Activated CD4-positive, alpha-beta T cell treated with anti-CD3 and anti-CD28 coated beads for 36 hours (primary cell): ENCODE measurements at regions not wholly inside any gene's neighbourhood (a gene's known extent, or its start where the extent isn't known, plus 50 kb on each side); places are given as distances from the start of the nearest gene placed in this dataset.
A peak's percentile ranks its signal among the peaks of the same experiment; 100 is the strongest.

Source experiments
- ATAC-seq: fragments of 200-7000 bp; cut with Tn5 transposase; one replicate; pipeline ENCODE4 v1.10.0; 2021; ENCODE audit warnings: mild to moderate bottlenecking, moderate library complexity
- CTCF ChIA-PET: fragments of 350-600 bp; sonication (Branson Sonifier 250); formaldehyde crosslinking; loops from one replicate; lab custom pipeline; 2021; ENCODE audit warnings: antibody characterized with exemption; lab: Charles Lee
- POLR2A ChIA-PET: fragments of 350-600 bp; sonication (Branson Sonifier 250); formaldehyde crosslinking; loops from one replicate; lab custom pipeline; 2021; ENCODE audit warnings: antibody characterized with exemption, inconsistent platforms; lab: Charles Lee
- DNase-seq: peaks from one replicate; pipeline ENCODE4 v3.0.0-alpha.2; 2020
- H3K27ac Mint-ChIP-seq: one replicate; pipeline ENCODE4 v1.8.0; 2021; ENCODE audit warnings: mixed read lengths
- H3K27me3 Mint-ChIP-seq: one replicate; pipeline ENCODE4 v1.8.0; 2021; ENCODE audit warnings: mixed read lengths
- H3K36me3 Mint-ChIP-seq: one replicate; pipeline ENCODE4 v1.8.0; 2021; ENCODE audit warnings: low read depth, mixed read lengths
- H3K4me1 Mint-ChIP-seq: one replicate; pipeline ENCODE4 v1.8.0; 2021; ENCODE audit warnings: mixed read lengths
- H3K4me3 Mint-ChIP-seq: one replicate; pipeline ENCODE4 v1.8.0; 2021; ENCODE audit warnings: mild to moderate bottlenecking, moderate library complexity, mixed read lengths
- H3K9me3 Mint-ChIP-seq: one replicate; pipeline ENCODE4 v1.8.0; 2021; ENCODE audit warnings: low read depth, mixed read lengths
- intact Hi-C, 2 experiments: fragments of 100-400 bp; cut with DNase I in 1 of 2; cut with micrococcal nuclease in 1 of 2; formaldehyde crosslinking; loops; one replicate each; pipeline versions ENCODE4 v1.14.2 to v1.15.1; 2022 to 2024; cut with DNase I, micrococcal nuclease

- no peak overlapping the region for H3K4me3 Mint-ChIP-seq
- intact Hi-C loops: no loop called here
- DNase-seq (no peak), ATAC-seq (peak; percentile 87)
- ChIA-PET CTCF (interaction anchor here (0.5 to 1.2 kb wide), 3 partner anchors 10 to 353 kb away, joined by 3 to 5 read pairs (median 3); no protein-coding TSS in a partner anchor), POLR2A (no interaction called here)
- no peak overlapping the region for H3K27ac Mint-ChIP-seq
- peaks cover 16% of the 10 kb centered on the region for H3K9me3 Mint-ChIP-seq
- H3K36me3 Mint-ChIP-seq: no peaks in the 10 kb centered on the region
- peaks cover 22% of the 10 kb centered on the region for H3K27me3 Mint-ChIP-seq
- H3K4me1 Mint-ChIP-seq: peaks cover 7% of the 10 kb centered on the region
Measured at GRCh38 chr9:27785714-27786100, 212.4 kb upstream of the C9orf72 start.

GRCh38 chr9:27787891-27788290 is 214.6 kb upstream of the C9orf72 start:
- ATAC-seq (no peak), DNase-seq (no peak)
- peaks cover 3% of the 10 kb centered on the region for H3K9me3 Mint-ChIP-seq
- H3K27me3 Mint-ChIP-seq: peaks cover 15% of the 10 kb centered on the region
- intact Hi-C loops: no loop called here
- H3K27ac Mint-ChIP-seq: no peak overlapping the region
- CTCF ChIA-PET: interaction anchor here (1.2 kb wide), 1 partner anchor 61 kb away, joined by 3 read pairs; no protein-coding TSS in a partner anchor
- H3K4me1 Mint-ChIP-seq: peaks cover 7% of the 10 kb centered on the region
- POLR2A ChIA-PET: no interaction called here
- H3K4me3 Mint-ChIP-seq: no peak overlapping the region
- H3K36me3 Mint-ChIP-seq: no peaks in the 10 kb centered on the region

GRCh38 chr9:27791311-27791710 is 218.0 kb upstream of the C9orf72 start:
- intact Hi-C loops: no loop called here
- DNase-seq (no peak), ATAC-seq (no peak)
- no peak overlapping the region for H3K27ac Mint-ChIP-seq
- H3K4me3 Mint-ChIP-seq: no peak overlapping the region
- H3K4me1 Mint-ChIP-seq: no peaks in the 10 kb centered on the region
- no peaks in the 10 kb centered on the region for H3K36me3 Mint-ChIP-seq
- peaks cover 6% of the 10 kb centered on the region for H3K27me3 Mint-ChIP-seq
- ChIA-PET CTCF (interaction anchor here (0.6 kb wide), 1 partner anchor 233 kb away, joined by 3 read pairs; no protein-coding TSS in a partner anchor), POLR2A (no interaction called here)
- H3K9me3 Mint-ChIP-seq: no peaks in the 10 kb centered on the region

- no peak overlapping the region for H3K27ac Mint-ChIP-seq
Measured at GRCh38 chr9:27792971-27793689, 219.8 kb upstream of the C9orf72 start.

GRCh38 chr9:27799326-27799725 is 226.0 kb upstream of the C9orf72 start:
- intact Hi-C loops: no loop called here
- ATAC-seq: no peak
- POLR2A ChIA-PET: no interaction called here

More at GRCh38 chr9:27792971-27793689, 219.8 kb upstream of the C9orf72 start:
- ATAC-seq (no peak), DNase-seq (no peak)
- POLR2A ChIA-PET: no interaction called here
- no peaks in the 10 kb centered on the region for H3K36me3 Mint-ChIP-seq
- no peak overlapping the region for H3K4me3 Mint-ChIP-seq
- intact Hi-C loops: no loop called here
- no peaks in the 10 kb centered on the region for H3K4me1 Mint-ChIP-seq
- H3K27me3 Mint-ChIP-seq: peaks cover 6% of the 10 kb centered on the region
- CTCF ChIA-PET: no interaction called here
- H3K9me3 Mint-ChIP-seq: peaks cover 3% of the 10 kb centered on the region

GRCh38 chr9:27800159-27800558 is 226.9 kb upstream of the C9orf72 start:
- POLR2A ChIA-PET: no interaction called here
- H3K4me3 Mint-ChIP-seq: no peak overlapping the region
- H3K27ac Mint-ChIP-seq: no peak overlapping the region
- ATAC-seq (no peak), DNase-seq (no peak)
- H3K36me3 Mint-ChIP-seq: no peaks in the 10 kb centered on the region
- H3K27me3 Mint-ChIP-seq: peaks cover 4% of the 10 kb centered on the region
- peaks cover 3% of the 10 kb centered on the region for H3K9me3 Mint-ChIP-seq
- H3K4me1 Mint-ChIP-seq: no peaks in the 10 kb centered on the region
- CTCF ChIA-PET: interaction anchor here (0.6 kb wide), 1 partner anchor 11 kb away, joined by 3 read pairs; no protein-coding TSS in a partner anchor
- intact Hi-C loops: no loop called here

More at GRCh38 chr9:27799326-27799725, 226.0 kb upstream of the C9orf72 start:
- Mint-ChIP-seq H3K4me3 (no peak overlapping the region), H3K27me3 (peaks cover 4% of the 10 kb centered on the region), H3K27ac (no peak overlapping the region), H3K9me3 (peaks cover 3% of the 10 kb centered on the region), H3K36me3 (no peaks in the 10 kb centered on the region), H3K4me1 (no peaks in the 10 kb centered on the region)
- no peak for DNase-seq
- CTCF ChIA-PET: no interaction called here

GRCh38 chr9:27800692-27801370 is 227.6 kb upstream of the C9orf72 start:
- intact Hi-C loops: no loop called here
- ChIA-PET CTCF (interaction anchor here (0.6 kb wide), 1 partner anchor 12 kb away, joined by 3 read pairs; no protein-coding TSS in a partner anchor), POLR2A (no interaction called here)
- no peaks in the 10 kb centered on the region for H3K36me3 Mint-ChIP-seq
- peaks cover 3% of the 10 kb centered on the region for H3K9me3 Mint-ChIP-seq
- DNase-seq (no peak), ATAC-seq (no peak)
- no peak overlapping the region for H3K27ac Mint-ChIP-seq
- no peak overlapping the region for H3K4me3 Mint-ChIP-seq
- no peaks in the 10 kb centered on the region for H3K4me1 Mint-ChIP-seq
- H3K27me3 Mint-ChIP-seq: peaks cover 4% of the 10 kb centered on the region

- H3K27me3 Mint-ChIP-seq: peaks cover 4% of the 10 kb centered on the region
- DNase-seq (no peak), ATAC-seq (no peak)
- peaks cover 2% of the 10 kb centered on the region for H3K9me3 Mint-ChIP-seq
- intact Hi-C loops: no loop called here
- POLR2A ChIA-PET: no interaction called here
- H3K36me3 Mint-ChIP-seq: no peaks in the 10 kb centered on the region
- no peak overlapping the region for H3K4me3 Mint-ChIP-seq
- CTCF ChIA-PET: no interaction called here
- H3K4me1 Mint-ChIP-seq: no peaks in the 10 kb centered on the region
- no peak overlapping the region for H3K27ac Mint-ChIP-seq
Measured at GRCh38 chr9:27801545-27801944, 228.3 kb upstream of the C9orf72 start.

GRCh38 chr9:27802418-27802817 is 229.1 kb upstream of the C9orf72 start:
- no peak overlapping the region for H3K4me3 Mint-ChIP-seq
- ATAC-seq (no peak), DNase-seq (no peak)
- intact Hi-C loops: no loop called here
- no peaks in the 10 kb centered on the region for H3K9me3 Mint-ChIP-seq
- CTCF ChIA-PET: no interaction called here
- H3K4me1 Mint-ChIP-seq: no peaks in the 10 kb centered on the region
- POLR2A ChIA-PET: no interaction called here
- no peak overlapping the region for H3K27ac Mint-ChIP-seq
- H3K36me3 Mint-ChIP-seq: no peaks in the 10 kb centered on the region
- peaks cover 2% of the 10 kb centered on the region for H3K27me3 Mint-ChIP-seq

- Mint-ChIP-seq H3K36me3 (no peaks in the 10 kb centered on the region), H3K27me3 (peaks cover 1% of the 10 kb centered on the region), H3K4me1 (no peaks in the 10 kb centered on the region), H3K4me3 (no peak overlapping the region), H3K27ac (no peak overlapping the region), H3K9me3 (no peaks in the 10 kb centered on the region)
- DNase-seq: no peak
- ATAC-seq: no peak
- ChIA-PET CTCF (interaction anchor here (0.6 kb wide), 1 partner anchor 88 kb away, joined by 3 read pairs; no protein-coding TSS in a partner anchor), POLR2A (no interaction called here)
- intact Hi-C loops: no loop called here
Measured at GRCh38 chr9:27808864-27809263, 235.6 kb upstream of the C9orf72 start.

GRCh38 chr9:27817747-27818146 is 244.5 kb upstream of the C9orf72 start:
- intact Hi-C loops: no loop called here

GRCh38 chr9:27818348-27818747 is 245.1 kb upstream of the C9orf72 start:
- ATAC-seq: no peak
- ChIA-PET CTCF (interaction anchor here (0.6 kb wide), 1 partner anchor 64 kb away, joined by 3 read pairs; no protein-coding TSS in a partner anchor), POLR2A (no interaction called here)
- intact Hi-C loops: no loop called here
- H3K9me3 Mint-ChIP-seq: no peaks in the 10 kb centered on the region
- no peaks in the 10 kb centered on the region for H3K36me3 Mint-ChIP-seq
- no peak for DNase-seq
- H3K27me3 Mint-ChIP-seq: peaks cover 2% of the 10 kb centered on the region
- H3K27ac Mint-ChIP-seq: no peak overlapping the region
- no peak overlapping the region for H3K4me3 Mint-ChIP-seq
- H3K4me1 Mint-ChIP-seq: no peaks in the 10 kb centered on the region

More at GRCh38 chr9:27817747-27818146, 244.5 kb upstream of the C9orf72 start:
- DNase-seq (no peak), ATAC-seq (no peak)
- H3K36me3 Mint-ChIP-seq: no peaks in the 10 kb centered on the region
- no peaks in the 10 kb centered on the region for H3K9me3 Mint-ChIP-seq
- H3K27ac Mint-ChIP-seq: no peak overlapping the region
- H3K4me3 Mint-ChIP-seq: no peak overlapping the region
- no peaks in the 10 kb centered on the region for H3K4me1 Mint-ChIP-seq
- ChIA-PET CTCF (no interaction called here), POLR2A (no interaction called here)
- H3K27me3 Mint-ChIP-seq: peaks cover 2% of the 10 kb centered on the region
